ENCODE measurements at regions not wholly inside any gene's neighbourhood (a gene's known extent, or its start where the extent isn't known, plus 50 kb on each side); places are given as distances from the start of the nearest gene placed in this dataset.

DNA sequence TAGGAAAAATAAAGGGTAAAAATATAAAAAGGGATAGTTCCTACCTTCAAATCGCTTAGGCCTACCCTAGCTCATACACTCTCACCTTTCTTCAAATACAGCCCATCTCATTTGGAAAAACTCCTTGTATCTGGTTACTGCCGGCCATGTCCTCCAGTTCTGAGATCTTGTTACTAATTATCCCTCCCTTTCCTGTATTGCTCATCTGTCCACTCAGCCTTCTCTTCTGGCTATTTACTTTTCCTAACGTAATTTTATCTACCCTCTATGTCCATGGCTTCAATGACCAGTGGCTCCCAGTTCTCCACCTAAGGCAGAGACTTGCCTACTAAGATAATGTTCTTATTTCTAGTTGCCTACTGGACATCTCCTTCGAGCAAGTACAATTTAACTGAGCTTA, 342.9 kb upstream of the ACVR2A start:
- DNase-seq: no peak
- ChIA-PET POLR2A (ENCODE audit: unreplicated experiment) (no interaction called here), CTCF (no interaction called here)
- no TSS peak for BruUV-seq (replicated peaks)
- Histone ChIP-seq H3F3A (ENCODE audit: insufficient read depth, low read depth) (no peaks in the 10 kb centered on the region), H3K4me2 (no peak overlapping the region), H3K79me2 (ENCODE audit: low read depth) (no peaks in the 10 kb centered on the region), H3K9me2 (ENCODE audit: insufficient read depth) (no peaks in the 10 kb centered on the region), H3K27ac (no peak overlapping the region), H3K36me3 (ENCODE audit: low read depth) (no peaks in the 10 kb centered on the region), H4K20me1 (ENCODE audit: insufficient read depth) (no peaks in the 10 kb centered on the region), H3K4me1 (replicated peaks; ENCODE audit: insufficient read depth) (no peaks in the 10 kb centered on the region), H3K27me3 (ENCODE audit: insufficient read depth, low read depth) (no peaks in the 10 kb centered on the region), H3K4me3 (no peak overlapping the region), H2AFZ (no peak overlapping the region), H3K9me3 (ENCODE audit: insufficient read depth, low read depth) (no peaks in the 10 kb centered on the region)
- no peak for TF ChIP-seq CTCF (conservative IDR thresholded peaks at IDR 0.05)
- no peak for TF ChIP-seq EZH2 (IDR thresholded peaks at IDR 0.05; ENCODE audit: low read depth)
- intact Hi-C loops (cut with micrococcal nuclease; ENCODE audit: unreplicated experiment): no loop called here

GRCh38 chr2:147500819-147501395, 343.9 kb upstream of the ACVR2A start:
- no peak for TF ChIP-seq CTCF (conservative IDR thresholded peaks at IDR 0.05)
- TF ChIP-seq EZH2 (IDR thresholded peaks at IDR 0.05; ENCODE audit: low read depth): no peak
- Histone ChIP-seq H3K4me2 (no peak overlapping the region), H3K4me3 (no peak overlapping the region), H3F3A (ENCODE audit: insufficient read depth, low read depth) (no peaks in the 10 kb centered on the region), H3K27ac (no peak overlapping the region), H2AFZ (no peak overlapping the region), H3K4me1 (replicated peaks; ENCODE audit: insufficient read depth) (no peaks in the 10 kb centered on the region), H3K9me2 (ENCODE audit: insufficient read depth) (no peaks in the 10 kb centered on the region), H3K9me3 (ENCODE audit: insufficient read depth, low read depth) (no peaks in the 10 kb centered on the region), H3K27me3 (ENCODE audit: insufficient read depth, low read depth) (no peaks in the 10 kb centered on the region), H3K79me2 (ENCODE audit: low read depth) (no peaks in the 10 kb centered on the region), H4K20me1 (ENCODE audit: insufficient read depth) (no peaks in the 10 kb centered on the region), H3K36me3 (ENCODE audit: low read depth) (no peaks in the 10 kb centered on the region)
- POLR2A ChIA-PET (ENCODE audit: unreplicated experiment): no interaction called here
- CTCF ChIA-PET: no interaction called here
- intact Hi-C loops (cut with micrococcal nuclease; ENCODE audit: unreplicated experiment): no loop called here
- BruUV-seq (replicated peaks): no TSS peak
- no peak for DNase-seq

DNA sequence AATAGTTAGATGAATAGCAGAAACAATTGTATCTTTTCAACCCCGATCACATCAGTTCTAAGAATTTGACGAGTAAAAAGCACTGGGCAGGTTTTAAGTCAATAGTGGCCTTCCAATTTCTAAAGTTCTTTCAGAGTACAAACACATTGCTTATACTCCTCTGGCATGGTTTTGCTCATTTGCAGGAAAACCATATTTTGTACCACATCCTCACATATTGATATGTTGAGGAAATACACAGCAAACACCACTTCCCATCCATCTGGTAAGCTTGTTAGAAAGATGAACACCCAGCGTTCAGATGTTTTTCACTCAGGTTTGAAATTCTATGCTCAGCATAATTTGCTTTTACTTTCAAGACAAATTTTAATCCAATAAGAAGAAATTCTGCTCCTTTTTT, 344.6 kb upstream of the ACVR2A start:
- no peaks in the 10 kb centered on the region for H3K9me2 ChIP-seq (ENCODE audit: insufficient read depth)
- no TSS peak for BruUV-seq (replicated peaks)
- H3K4me1 ChIP-seq (replicated peaks; ENCODE audit: insufficient read depth): no peaks in the 10 kb centered on the region
- no peak overlapping the region for H3K4me2 ChIP-seq
- ChIA-PET POLR2A (ENCODE audit: unreplicated experiment) (no interaction called here), CTCF (interaction anchor here (0.7 kb wide), 1 partner anchor 417 kb away, joined by 6 read pairs; no protein-coding TSS in a partner anchor)
- no peak overlapping the region for H2AFZ ChIP-seq
- no peaks in the 10 kb centered on the region for H4K20me1 ChIP-seq (ENCODE audit: insufficient read depth)
- TF ChIP-seq CTCF (conservative IDR thresholded peaks at IDR 0.05): no peak
- no peak for TF ChIP-seq EZH2 (IDR thresholded peaks at IDR 0.05; ENCODE audit: low read depth)
- H3K4me3 ChIP-seq: no peak overlapping the region
- intact Hi-C loops (cut with micrococcal nuclease; ENCODE audit: unreplicated experiment): no loop called here
- no peak overlapping the region for H3K27ac ChIP-seq
- H3K9me3 ChIP-seq (ENCODE audit: insufficient read depth, low read depth): no peaks in the 10 kb centered on the region
- H3K79me2 ChIP-seq (ENCODE audit: low read depth): no peaks in the 10 kb centered on the region
- DNase-seq: no peak
- H3K36me3 ChIP-seq (ENCODE audit: low read depth): no peaks in the 10 kb centered on the region
- H3K27me3 ChIP-seq (ENCODE audit: insufficient read depth, low read depth): no peaks in the 10 kb centered on the region
- H3F3A ChIP-seq (ENCODE audit: insufficient read depth, low read depth): no peaks in the 10 kb centered on the region
